ENCODE measurements at regions not wholly inside any gene's neighbourhood (a gene's known extent, or its start where the extent isn't known, plus 50 kb on each side); places are given as distances from the start of the nearest gene placed in this dataset.

- TF ChIP-seq, protein P1, sequence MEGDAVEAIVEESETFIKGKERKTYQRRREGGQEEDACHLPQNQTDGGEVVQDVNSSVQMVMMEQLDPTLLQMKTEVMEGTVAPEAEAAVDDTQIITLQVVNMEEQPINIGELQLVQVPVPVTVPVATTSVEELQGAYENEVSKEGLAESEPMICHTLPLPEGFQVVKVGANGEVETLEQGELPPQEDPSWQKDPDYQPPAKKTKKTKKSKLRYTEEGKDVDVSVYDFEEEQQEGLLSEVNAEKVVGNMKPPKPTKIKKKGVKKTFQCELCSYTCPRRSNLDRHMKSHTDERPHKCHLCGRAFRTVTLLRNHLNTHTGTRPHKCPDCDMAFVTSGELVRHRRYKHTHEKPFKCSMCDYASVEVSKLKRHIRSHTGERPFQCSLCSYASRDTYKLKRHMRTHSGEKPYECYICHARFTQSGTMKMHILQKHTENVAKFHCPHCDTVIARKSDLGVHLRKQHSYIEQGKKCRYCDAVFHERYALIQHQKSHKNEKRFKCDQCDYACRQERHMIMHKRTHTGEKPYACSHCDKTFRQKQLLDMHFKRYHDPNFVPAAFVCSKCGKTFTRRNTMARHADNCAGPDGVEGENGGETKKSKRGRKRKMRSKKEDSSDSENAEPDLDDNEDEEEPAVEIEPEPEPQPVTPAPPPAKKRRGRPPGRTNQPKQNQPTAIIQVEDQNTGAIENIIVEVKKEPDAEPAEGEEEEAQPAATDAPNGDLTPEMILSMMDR (IDR thresholded peaks at IDR 0.05), result no peak
- no peak for TF ChIP-seq POLR2A (IDR thresholded peaks at IDR 0.05)
Observed at GRCh38 chr12:66921151-66921550, 242.3 kb upstream of the GRIP1 start.

GRCh38 chr12:66925083-66925482 lies 246.2 kb upstream of the GRIP1 start:
- intact Hi-C loops (cut with DNase I), result no loop called here
- Histone ChIP-seq H3K27me3 (no peaks in the 10 kb centered on the region), H3K27ac (no peak overlapping the region), H3K9me3 (no peaks in the 10 kb centered on the region), H3K36me3 (no peaks in the 10 kb centered on the region), H3K4me3 (no peak overlapping the region), H3K4me1 (no peaks in the 10 kb centered on the region)
- WGBS, 4 donors, result 72 to 80% (median 78%) methylated on average over 2 of the region's 2 CpGs
- TF ChIP-seq, protein P1 (IDR thresholded peaks at IDR 0.05), result no peak
- no peak for TF ChIP-seq POLR2A (IDR thresholded peaks at IDR 0.05)
- no peak for DNase-seq
- no peak for ATAC-seq

More at GRCh38 chr12:66921151-66921550, 242.3 kb upstream of the GRIP1 start:
- Histone ChIP-seq H3K27ac (no peak overlapping the region), H3K4me1 (no peaks in the 10 kb centered on the region), H3K27me3 (no peaks in the 10 kb centered on the region), H3K9me3 (no peaks in the 10 kb centered on the region), H3K36me3 (no peaks in the 10 kb centered on the region), H3K4me3 (no peak overlapping the region)
- intact Hi-C loops (cut with DNase I), result no loop called here
- DNase-seq (no peak), ATAC-seq (no peak)
- 63 to 94% (median 69%) methylated on average over 1 of the region's 1 CpG for WGBS, 4 donors

DNA sequence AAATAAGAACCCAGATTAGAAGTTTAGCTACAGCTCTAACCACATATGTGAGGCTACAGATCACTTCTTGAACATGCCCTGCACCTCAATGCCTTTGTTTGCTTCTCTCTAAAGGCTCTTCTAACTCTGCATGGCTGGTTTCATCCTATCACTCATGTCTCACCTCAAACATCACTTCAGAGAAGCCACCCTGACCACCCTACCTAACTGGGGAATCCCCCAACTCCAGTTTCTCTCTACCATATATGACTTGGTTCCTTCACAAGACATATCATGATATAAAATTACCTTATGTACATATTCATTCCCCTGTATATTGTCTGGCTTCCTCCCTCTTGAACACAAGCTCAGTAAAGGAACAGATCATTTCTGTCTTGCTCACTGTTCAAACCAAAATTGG lies 250.2 kb upstream of the GRIP1 start:
- TF ChIP-seq, protein P1 (IDR thresholded peaks at IDR 0.05), result no peak
- TF ChIP-seq POLR2A (IDR thresholded peaks at IDR 0.05), result no peak
- DNase-seq, result no peak

GRCh38 chr12:66931091-66931490 lies 252.2 kb upstream of the GRIP1 start:
- no peak for TF ChIP-seq POLR2A (IDR thresholded peaks at IDR 0.05)
- TF ChIP-seq, protein P1 (IDR thresholded peaks at IDR 0.05), result no peak
- Histone ChIP-seq H3K9me3 (no peaks in the 10 kb centered on the region), H3K4me1 (no peaks in the 10 kb centered on the region), H3K36me3 (no peaks in the 10 kb centered on the region), H3K27me3 (no peaks in the 10 kb centered on the region), H3K27ac (no peak overlapping the region), H3K4me3 (no peak overlapping the region)
- WGBS, 4 donors, result 57 to 63% (median 61%) methylated on average over 3 of the region's 3 CpGs
- ATAC-seq (no peak), DNase-seq (no peak)
- intact Hi-C loops (cut with DNase I), result no loop called here

More for the DNA sequence above, 250.2 kb upstream of the GRIP1 start:
- Histone ChIP-seq H3K4me1 (no peaks in the 10 kb centered on the region), H3K4me3 (no peak overlapping the region), H3K27ac (no peak overlapping the region), H3K27me3 (no peaks in the 10 kb centered on the region), H3K36me3 (no peaks in the 10 kb centered on the region), H3K9me3 (no peaks in the 10 kb centered on the region)
- ATAC-seq, result no peak
- intact Hi-C loops (cut with DNase I), result no loop called here
